ENCODE measurements at regions not wholly inside any gene's neighbourhood (a gene's known extent, or its start where the extent isn't known, plus 50 kb on each side); places are given as distances from the start of the nearest gene placed in this dataset.

DNA sequence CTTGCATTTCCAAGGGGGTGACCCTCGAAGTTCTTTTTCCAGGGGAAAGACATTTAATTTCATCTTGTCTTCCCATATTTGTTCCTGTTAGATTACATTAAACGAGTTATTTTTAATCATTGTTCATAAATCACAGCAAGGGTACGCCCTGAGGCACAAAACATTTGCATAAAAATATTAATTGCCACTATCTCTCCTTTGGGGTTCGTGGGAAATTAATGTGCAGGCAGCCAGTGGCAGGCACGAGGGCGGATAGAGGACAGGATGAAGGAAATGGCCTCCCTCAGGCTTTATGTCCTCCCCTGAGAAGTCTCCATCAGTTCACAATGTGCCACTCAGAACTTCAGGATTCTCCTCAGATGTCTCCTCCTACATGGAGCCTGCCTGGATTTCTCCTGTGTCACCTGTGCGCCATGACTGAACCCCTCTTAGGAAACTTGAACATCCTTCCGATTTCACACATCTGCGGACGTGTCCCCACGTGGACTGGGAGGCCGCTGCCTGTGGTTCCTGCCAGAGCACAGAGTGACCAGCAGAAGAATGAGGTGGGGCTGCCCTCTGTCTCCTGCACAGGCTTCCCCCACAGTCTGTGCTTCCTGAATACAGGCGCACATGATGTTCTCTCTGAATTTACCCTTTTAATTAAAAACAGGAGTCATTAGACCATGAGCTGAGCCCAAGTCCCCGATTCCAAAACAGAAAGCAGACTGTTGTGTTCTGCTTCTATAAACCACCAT is 1085.9 kb downstream of the TBC1D22A start:
- no peak for TF ChIP-seq EZH2 (IDR thresholded peaks at IDR 0.05)
- no peak for TF ChIP-seq CEBPB (IDR thresholded peaks at IDR 0.05; ENCODE audit: low read depth)
- TF ChIP-seq, protein P1, sequence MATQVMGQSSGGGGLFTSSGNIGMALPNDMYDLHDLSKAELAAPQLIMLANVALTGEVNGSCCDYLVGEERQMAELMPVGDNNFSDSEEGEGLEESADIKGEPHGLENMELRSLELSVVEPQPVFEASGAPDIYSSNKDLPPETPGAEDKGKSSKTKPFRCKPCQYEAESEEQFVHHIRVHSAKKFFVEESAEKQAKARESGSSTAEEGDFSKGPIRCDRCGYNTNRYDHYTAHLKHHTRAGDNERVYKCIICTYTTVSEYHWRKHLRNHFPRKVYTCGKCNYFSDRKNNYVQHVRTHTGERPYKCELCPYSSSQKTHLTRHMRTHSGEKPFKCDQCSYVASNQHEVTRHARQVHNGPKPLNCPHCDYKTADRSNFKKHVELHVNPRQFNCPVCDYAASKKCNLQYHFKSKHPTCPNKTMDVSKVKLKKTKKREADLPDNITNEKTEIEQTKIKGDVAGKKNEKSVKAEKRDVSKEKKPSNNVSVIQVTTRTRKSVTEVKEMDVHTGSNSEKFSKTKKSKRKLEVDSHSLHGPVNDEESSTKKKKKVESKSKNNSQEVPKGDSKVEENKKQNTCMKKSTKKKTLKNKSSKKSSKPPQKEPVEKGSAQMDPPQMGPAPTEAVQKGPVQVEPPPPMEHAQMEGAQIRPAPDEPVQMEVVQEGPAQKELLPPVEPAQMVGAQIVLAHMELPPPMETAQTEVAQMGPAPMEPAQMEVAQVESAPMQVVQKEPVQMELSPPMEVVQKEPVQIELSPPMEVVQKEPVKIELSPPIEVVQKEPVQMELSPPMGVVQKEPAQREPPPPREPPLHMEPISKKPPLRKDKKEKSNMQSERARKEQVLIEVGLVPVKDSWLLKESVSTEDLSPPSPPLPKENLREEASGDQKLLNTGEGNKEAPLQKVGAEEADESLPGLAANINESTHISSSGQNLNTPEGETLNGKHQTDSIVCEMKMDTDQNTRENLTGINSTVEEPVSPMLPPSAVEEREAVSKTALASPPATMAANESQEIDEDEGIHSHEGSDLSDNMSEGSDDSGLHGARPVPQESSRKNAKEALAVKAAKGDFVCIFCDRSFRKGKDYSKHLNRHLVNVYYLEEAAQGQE (IDR thresholded peaks at IDR 0.05; ENCODE audit: low read depth), result no peak
- TF ChIP-seq, protein P2, sequence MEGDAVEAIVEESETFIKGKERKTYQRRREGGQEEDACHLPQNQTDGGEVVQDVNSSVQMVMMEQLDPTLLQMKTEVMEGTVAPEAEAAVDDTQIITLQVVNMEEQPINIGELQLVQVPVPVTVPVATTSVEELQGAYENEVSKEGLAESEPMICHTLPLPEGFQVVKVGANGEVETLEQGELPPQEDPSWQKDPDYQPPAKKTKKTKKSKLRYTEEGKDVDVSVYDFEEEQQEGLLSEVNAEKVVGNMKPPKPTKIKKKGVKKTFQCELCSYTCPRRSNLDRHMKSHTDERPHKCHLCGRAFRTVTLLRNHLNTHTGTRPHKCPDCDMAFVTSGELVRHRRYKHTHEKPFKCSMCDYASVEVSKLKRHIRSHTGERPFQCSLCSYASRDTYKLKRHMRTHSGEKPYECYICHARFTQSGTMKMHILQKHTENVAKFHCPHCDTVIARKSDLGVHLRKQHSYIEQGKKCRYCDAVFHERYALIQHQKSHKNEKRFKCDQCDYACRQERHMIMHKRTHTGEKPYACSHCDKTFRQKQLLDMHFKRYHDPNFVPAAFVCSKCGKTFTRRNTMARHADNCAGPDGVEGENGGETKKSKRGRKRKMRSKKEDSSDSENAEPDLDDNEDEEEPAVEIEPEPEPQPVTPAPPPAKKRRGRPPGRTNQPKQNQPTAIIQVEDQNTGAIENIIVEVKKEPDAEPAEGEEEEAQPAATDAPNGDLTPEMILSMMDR (IDR thresholded peaks at IDR 0.05 in 2 of 3, conservative IDR thresholded peaks at IDR 0.05 in 1 of 3; ENCODE audit: borderline replicate concordance in 1 of 3, insufficient read depth in 1 of 3, low read depth in 2 of 3, low read length in 2 of 3), result no peak
- TF ChIP-seq YY1 (IDR thresholded peaks at IDR 0.05; ENCODE audit: extremely low read depth, insufficient replicate concordance, low read depth, low read length), result no peak
